ENCODE measurements at regions not wholly inside any gene's neighbourhood (a gene's known extent, or its start where the extent isn't known, plus 50 kb on each side); places are given as distances from the start of the nearest gene placed in this dataset.

DNA sequence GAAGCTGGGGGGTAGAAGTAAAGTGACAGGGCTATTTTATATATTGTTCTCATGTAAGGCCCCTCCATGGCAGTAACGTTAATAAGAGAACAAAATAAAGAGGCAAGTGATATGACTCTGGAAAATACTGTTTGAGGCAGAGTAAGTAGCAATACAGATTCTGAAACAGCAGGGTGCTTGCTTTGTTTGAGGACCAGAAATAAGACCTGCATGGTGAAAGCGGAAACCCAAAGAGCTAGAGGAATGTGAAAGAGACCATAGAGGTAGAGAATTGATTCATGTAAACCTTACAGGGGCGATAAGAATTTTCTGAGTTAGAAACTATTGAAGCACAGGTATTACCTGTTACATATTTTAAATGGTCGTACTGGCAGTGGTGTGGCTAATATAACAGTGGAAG is 1517.1 kb downstream of the SI start:
- TF ChIP-seq, protein P1, sequence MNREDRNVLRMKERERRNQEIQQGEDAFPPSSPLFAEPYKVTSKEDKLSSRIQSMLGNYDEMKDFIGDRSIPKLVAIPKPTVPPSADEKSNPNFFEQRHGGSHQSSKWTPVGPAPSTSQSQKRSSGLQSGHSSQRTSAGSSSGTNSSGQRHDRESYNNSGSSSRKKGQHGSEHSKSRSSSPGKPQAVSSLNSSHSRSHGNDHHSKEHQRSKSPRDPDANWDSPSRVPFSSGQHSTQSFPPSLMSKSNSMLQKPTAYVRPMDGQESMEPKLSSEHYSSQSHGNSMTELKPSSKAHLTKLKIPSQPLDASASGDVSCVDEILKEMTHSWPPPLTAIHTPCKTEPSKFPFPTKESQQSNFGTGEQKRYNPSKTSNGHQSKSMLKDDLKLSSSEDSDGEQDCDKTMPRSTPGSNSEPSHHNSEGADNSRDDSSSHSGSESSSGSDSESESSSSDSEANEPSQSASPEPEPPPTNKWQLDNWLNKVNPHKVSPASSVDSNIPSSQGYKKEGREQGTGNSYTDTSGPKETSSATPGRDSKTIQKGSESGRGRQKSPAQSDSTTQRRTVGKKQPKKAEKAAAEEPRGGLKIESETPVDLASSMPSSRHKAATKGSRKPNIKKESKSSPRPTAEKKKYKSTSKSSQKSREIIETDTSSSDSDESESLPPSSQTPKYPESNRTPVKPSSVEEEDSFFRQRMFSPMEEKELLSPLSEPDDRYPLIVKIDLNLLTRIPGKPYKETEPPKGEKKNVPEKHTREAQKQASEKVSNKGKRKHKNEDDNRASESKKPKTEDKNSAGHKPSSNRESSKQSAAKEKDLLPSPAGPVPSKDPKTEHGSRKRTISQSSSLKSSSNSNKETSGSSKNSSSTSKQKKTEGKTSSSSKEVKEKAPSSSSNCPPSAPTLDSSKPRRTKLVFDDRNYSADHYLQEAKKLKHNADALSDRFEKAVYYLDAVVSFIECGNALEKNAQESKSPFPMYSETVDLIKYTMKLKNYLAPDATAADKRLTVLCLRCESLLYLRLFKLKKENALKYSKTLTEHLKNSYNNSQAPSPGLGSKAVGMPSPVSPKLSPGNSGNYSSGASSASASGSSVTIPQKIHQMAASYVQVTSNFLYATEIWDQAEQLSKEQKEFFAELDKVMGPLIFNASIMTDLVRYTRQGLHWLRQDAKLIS (CRISPR knock-in tag; IDR thresholded peaks at IDR 0.05): no peak
- no peak for TF ChIP-seq NFRKB (IDR thresholded peaks at IDR 0.05; ENCODE audit: low read depth)
- TF ChIP-seq KDM4B (IDR thresholded peaks at IDR 0.05; ENCODE audit: borderline replicate concordance in 2 of 2, low read depth in 1 of 2): no peak
